Endothelial cell of umbilical vein (primary cell): ENCODE measurements at regions not wholly inside any gene's neighbourhood (a gene's known extent, or its start where the extent isn't known, plus 50 kb on each side); places are given as distances from the start of the nearest gene placed in this dataset.

Experiments used
- BruUV-seq: library from RNA; stranded (reverse); fragments of 400-500 nt; replicated peaks from 2 replicates; lab custom pipeline; 2021; lab: Mats Ljungman, UMichigan
- CTCF ChIA-PET: fragments of 300-600, 350-600 bp; sonication (Branson Sonifier 250); formaldehyde crosslinking; loops from one replicate; lab custom pipeline; 2021; ENCODE audit warnings: antibody characterized with exemption, inconsistent platforms; lab: Charles Lee
- POLR2A ChIA-PET: fragments of 300-600, 350-600 bp; sonication (Branson Sonifier 250); formaldehyde crosslinking; loops from one replicate; lab custom pipeline; 2021; ENCODE audit warnings: antibody characterized with exemption, inconsistent platforms; lab: Charles Lee
- DNase-seq: peaks from one replicate; pipeline ENCODE4 v3.0.0-alpha.2; 2011; ENCODE audit warnings: low read depth, low spot score
- FAIRE-seq: peaks from 2 replicates; lab custom pipeline; 2011; peaks lifted over from hg19 to GRCh38; lab: Jason Lieb, UNC
- H2AFZ ChIP-seq: 2 replicates; pipeline ENCODE4 v1.6.0; 2012; ENCODE audit warnings: low read depth, low read length, control low read depth, inconsistent platforms
- H3K27ac ChIP-seq: 2 replicates; pipeline ENCODE4 v1.5.1; 2011; ENCODE audit warnings: low read depth, mild to moderate bottlenecking, control low read depth, low read length, moderate library complexity; ENCODE audit not compliant: insufficient read depth
- H3K27me3 ChIP-seq, 2 experiments: 2 replicates each; pipeline versions ENCODE4 v1.6.0 to v1.6.1; 2011; ENCODE audit warnings: low read length in 2 of 2, mixed read lengths in 1 of 2; ENCODE audit not compliant: control insufficient read depth in 2 of 2, insufficient read depth in 2 of 2
- H3K36me3 ChIP-seq, 2 experiments: 2 replicates in 1 of 2; 3 replicates in 1 of 2; pipeline ENCODE4 v1.5.1; 2011; ENCODE audit warnings: low read length in 2 of 2, mild to moderate bottlenecking in 1 of 2, moderate library complexity in 1 of 2; ENCODE audit not compliant: control insufficient read depth in 2 of 2, insufficient read depth in 2 of 2; ENCODE audit errors: extremely low read depth in 1 of 2
- H3K4me1 ChIP-seq: 3 replicates; pipeline ENCODE4 v1.5.1; 2011; ENCODE audit warnings: mild to moderate bottlenecking, low read length; ENCODE audit not compliant: control insufficient read depth, insufficient read depth; ENCODE audit errors: extremely low read depth
- H3K4me2 ChIP-seq: 2 replicates; pipeline ENCODE4 v1.6.1; 2011; ENCODE audit warnings: low read length, control low read depth, mixed read lengths; ENCODE audit not compliant: insufficient read depth
- H3K4me3 ChIP-seq, 3 experiments: fragments of 200-600 bp in 1 of 3; sonication (generic), shearing (Covaris generic) in 1 of 3; replicated peaks in 1 of 3; 2 replicates each; pipeline ENCODE4 v1.5.1; 2011 to 2016; ENCODE audit warnings: control low read depth in 3 of 3, low read length in 3 of 3, mild to moderate bottlenecking in 2 of 3, inconsistent platforms in 1 of 3, low read depth in 1 of 3, moderate library complexity in 1 of 3; ENCODE audit not compliant: insufficient read depth in 1 of 3
- H3K79me2 ChIP-seq: 2 replicates; pipeline ENCODE4 v1.6.0; 2012; ENCODE audit warnings: low read length, inconsistent platforms; ENCODE audit not compliant: control insufficient read depth, insufficient read depth
- H3K9ac ChIP-seq: replicated peaks from 2 replicates; pipeline ENCODE3; 2011; ENCODE audit warnings: low read length, control low read depth; ENCODE audit not compliant: insufficient read depth; ENCODE audit errors: extremely low read depth
- H3K9me1 ChIP-seq: replicated peaks from 3 replicates; pipeline ENCODE4 v1.6.0; 2011; ENCODE audit warnings: mild to moderate bottlenecking, low read length; ENCODE audit not compliant: control insufficient read depth, insufficient read depth; ENCODE audit errors: extremely low read depth
- H3K9me3 ChIP-seq: replicated peaks from 2 replicates; pipeline ENCODE4 v1.5.1; 2012; ENCODE audit warnings: low read length, inconsistent platforms; ENCODE audit not compliant: control insufficient read depth, insufficient read depth
- H4K20me1 ChIP-seq: replicated peaks from 2 replicates; pipeline ENCODE3; 2011; ENCODE audit warnings: mild to moderate bottlenecking, low read length; ENCODE audit not compliant: control insufficient read depth, insufficient read depth; ENCODE audit errors: extremely low read depth
- CTCF ChIP-seq, 2 donors: IDR thresholded peaks; 1 replicate in 1 of 2; 2 replicates in 1 of 2; pipeline ENCODE4 v1.5.1; 2011; ENCODE audit warnings: low read length in 2 of 2, mild to moderate bottlenecking in 2 of 2, moderate library complexity in 2 of 2, control low read depth in 1 of 2, inconsistent platforms in 1 of 2, low read depth in 1 of 2; ENCODE audit not compliant: insufficient read depth in 1 of 2; ENCODE audit errors: extremely low read depth in 1 of 2
- EZH2 ChIP-seq: IDR thresholded peaks from 2 replicates; pipeline ENCODE4 v1.6.1; 2012; ENCODE audit warnings: borderline replicate concordance, low read depth, mild to moderate bottlenecking, moderate library complexity, low read length, inconsistent platforms; ENCODE audit not compliant: severe bottlenecking
- FOS ChIP-seq: IDR thresholded peaks from 2 replicates; pipeline ENCODE4 v1.6.1; 2011; ENCODE audit warnings: mild to moderate bottlenecking, low read length, moderate library complexity, borderline replicate concordance; ENCODE audit not compliant: insufficient read depth
- GATA2 ChIP-seq: IDR thresholded peaks from 2 replicates; pipeline ENCODE4 v1.7.0; 2011; ENCODE audit warnings: low read depth, mild to moderate bottlenecking, moderate library complexity, mixed read lengths, low read length; ENCODE audit not compliant: insufficient read length, insufficient read depth
- JUN ChIP-seq: IDR thresholded peaks from 2 replicates; pipeline ENCODE4 v1.6.1; 2011; ENCODE audit warnings: borderline replicate concordance, low read depth; ENCODE audit not compliant: insufficient read length, insufficient read depth
- MAX ChIP-seq: IDR thresholded peaks from 2 replicates; pipeline ENCODE4 v1.6.1; 2011; ENCODE audit not compliant: insufficient read depth, insufficient read length
- MYC ChIP-seq: IDR thresholded peaks from one replicate; pipeline ENCODE4 v1.6.1; 2011; ENCODE audit warnings: mild to moderate bottlenecking, low read depth, low read length
- POLR2A ChIP-seq: IDR thresholded peaks from 2 replicates; pipeline ENCODE4 v1.6.1; 2012; ENCODE audit warnings: low read depth, mild to moderate bottlenecking, control low read depth, low read length
- POLR2AphosphoS5 ChIP-seq: IDR thresholded peaks from 2 replicates; pipeline ENCODE4 v1.6.1; 2012; ENCODE audit warnings: low read depth, mild to moderate bottlenecking, control low read depth, low read length, moderate library complexity; ENCODE audit not compliant: insufficient read depth
- dilution Hi-C: fragments of 300-500 bp; cut with MboI; formaldehyde crosslinking; loops from one replicate; pipeline ENCODE4 v1.15.0; 2019; ENCODE audit warnings: low sequenced_read_pairs; ENCODE audit not compliant: extremely low pct_ligation_motif_present
- intact Hi-C: fragments of 100-400 bp; cut with micrococcal nuclease; formaldehyde crosslinking; loops from one replicate; pipeline ENCODE4 v1.10.0; 2022

- H2AFZ ChIP-seq, result no peak overlapping the region
- no peaks in the 10 kb centered on the region for H3K9me3 ChIP-seq
- no peaks in the 10 kb centered on the region for H3K36me3 ChIP-seq
- intact Hi-C loops (no loop called here), dilution Hi-C loops (no loop called here)
- H4K20me1 ChIP-seq, result no peaks in the 10 kb centered on the region
- DNase-seq, result no peak
- H3K4me3 ChIP-seq, result no peak overlapping the region
- BruUV-seq, result no TSS peak
- no peaks in the 10 kb centered on the region for H3K79me2 ChIP-seq
- TF ChIP-seq CTCF (IDR thresholded peaks at IDR 0.05; ENCODE audit: extremely low read depth in 1 of 2, insufficient read depth in 1 of 2, low read depth in 1 of 2, low read length in 2 of 2), result no peak
- no peak for TF ChIP-seq FOS
- no peak for TF ChIP-seq MYC
- no peak for TF ChIP-seq POLR2AphosphoS5
- no peak for TF ChIP-seq EZH2
- no peak for TF ChIP-seq POLR2A
- no peak for TF ChIP-seq GATA2
- TF ChIP-seq MAX, result no peak
- no peak for TF ChIP-seq JUN
- H3K27ac ChIP-seq, result no peak overlapping the region
- no peaks in the 10 kb centered on the region for H3K9me1 ChIP-seq
- CTCF ChIA-PET, result interaction anchor here (1.2 kb wide), 1 partner anchor 326 kb away, joined by 3 read pairs; no protein-coding TSS in a partner anchor
- H3K9ac ChIP-seq, result no peak overlapping the region
- no peaks in the 10 kb centered on the region for H3K27me3 ChIP-seq
- H3K4me2 ChIP-seq, result no peak overlapping the region
- POLR2A ChIA-PET, result no interaction called here
- no peaks in the 10 kb centered on the region for H3K4me1 ChIP-seq
- no peak for FAIRE-seq
Observed at GRCh38 chr3:158925828-158926494, 124.1 kb downstream of the MFSD1 start.
